ENCODE measurements at regions not wholly inside any gene's neighbourhood (a gene's known extent, or its start where the extent isn't known, plus 50 kb on each side); places are given as distances from the start of the nearest gene placed in this dataset.

DNA sequence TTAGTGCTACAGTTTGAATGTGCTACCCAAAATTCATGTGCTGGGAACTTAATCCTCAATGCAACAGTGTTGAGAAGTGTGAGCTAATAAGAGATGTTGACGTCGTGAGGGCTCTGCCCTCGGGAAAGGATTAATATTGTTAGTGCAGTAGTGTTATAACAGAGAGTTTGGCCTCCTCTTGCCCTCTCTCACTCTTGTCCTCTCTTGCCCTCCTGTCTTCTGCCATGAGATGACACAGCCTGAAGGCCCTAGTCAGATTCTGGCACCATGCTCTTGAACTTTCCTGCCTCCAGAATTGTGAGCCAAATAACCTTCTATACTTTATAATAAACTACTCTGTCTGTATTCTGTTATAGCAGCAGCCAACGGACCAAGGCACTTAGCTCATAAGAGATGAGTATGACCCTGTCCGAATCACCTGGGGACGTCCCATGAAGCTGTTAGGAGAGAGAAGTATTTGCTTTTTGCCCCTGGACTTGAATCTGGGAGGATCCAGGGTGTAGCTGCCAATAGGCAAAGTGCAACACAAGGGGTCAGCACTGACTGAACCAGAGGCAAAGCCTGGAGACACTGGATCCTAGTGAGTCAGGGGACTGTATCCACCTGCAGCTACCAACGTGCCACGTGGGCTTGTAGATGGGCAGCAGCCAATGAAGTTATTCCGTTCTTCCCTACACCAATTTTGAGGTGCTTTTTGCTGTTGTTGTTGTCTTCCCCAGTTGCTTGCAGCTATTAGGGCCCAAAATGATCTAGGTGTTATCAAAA is 233.7 kb downstream of the THBS2 start:
- no peak overlapping the region for H3K27ac Mint-ChIP-seq (ENCODE audit: unreplicated experiment)
- DNase-seq, result no peak
- no peaks in the 10 kb centered on the region for H3K27me3 Mint-ChIP-seq (ENCODE audit: unreplicated experiment)
- no peaks in the 10 kb centered on the region for H3K9me3 Mint-ChIP-seq (ENCODE audit: unreplicated experiment)
- H3K4me1 Mint-ChIP-seq (ENCODE audit: low read depth, unreplicated experiment), result no peaks in the 10 kb centered on the region
- no peak overlapping the region for H3K4me3 Mint-ChIP-seq (ENCODE audit: unreplicated experiment)
- no peaks in the 10 kb centered on the region for H3K36me3 Mint-ChIP-seq (ENCODE audit: unreplicated experiment)
- TF ChIP-seq, protein P1, sequence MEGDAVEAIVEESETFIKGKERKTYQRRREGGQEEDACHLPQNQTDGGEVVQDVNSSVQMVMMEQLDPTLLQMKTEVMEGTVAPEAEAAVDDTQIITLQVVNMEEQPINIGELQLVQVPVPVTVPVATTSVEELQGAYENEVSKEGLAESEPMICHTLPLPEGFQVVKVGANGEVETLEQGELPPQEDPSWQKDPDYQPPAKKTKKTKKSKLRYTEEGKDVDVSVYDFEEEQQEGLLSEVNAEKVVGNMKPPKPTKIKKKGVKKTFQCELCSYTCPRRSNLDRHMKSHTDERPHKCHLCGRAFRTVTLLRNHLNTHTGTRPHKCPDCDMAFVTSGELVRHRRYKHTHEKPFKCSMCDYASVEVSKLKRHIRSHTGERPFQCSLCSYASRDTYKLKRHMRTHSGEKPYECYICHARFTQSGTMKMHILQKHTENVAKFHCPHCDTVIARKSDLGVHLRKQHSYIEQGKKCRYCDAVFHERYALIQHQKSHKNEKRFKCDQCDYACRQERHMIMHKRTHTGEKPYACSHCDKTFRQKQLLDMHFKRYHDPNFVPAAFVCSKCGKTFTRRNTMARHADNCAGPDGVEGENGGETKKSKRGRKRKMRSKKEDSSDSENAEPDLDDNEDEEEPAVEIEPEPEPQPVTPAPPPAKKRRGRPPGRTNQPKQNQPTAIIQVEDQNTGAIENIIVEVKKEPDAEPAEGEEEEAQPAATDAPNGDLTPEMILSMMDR (IDR thresholded peaks at IDR 0.05; ENCODE audit: partially characterized antibody, unreplicated experiment), result no peak

DNA sequence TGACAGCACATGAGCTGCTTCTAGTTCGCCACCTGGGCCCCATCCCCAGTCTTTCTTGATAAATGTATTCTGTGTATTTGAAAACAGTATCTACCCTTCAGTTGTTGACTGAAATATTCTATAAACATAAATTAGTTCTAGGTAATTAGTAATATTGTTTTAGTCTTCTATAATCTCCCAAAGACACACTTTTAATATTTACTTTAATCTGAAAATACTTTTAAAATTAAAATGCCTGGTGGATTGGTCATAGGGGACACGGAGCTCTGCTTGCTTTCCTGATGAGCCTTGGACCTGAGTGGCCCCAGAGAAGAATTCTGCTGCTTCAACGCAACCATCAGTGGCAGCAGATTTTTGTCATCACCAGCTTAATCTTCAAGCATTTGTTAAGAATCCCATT is 234.5 kb downstream of the THBS2 start:
- no peaks in the 10 kb centered on the region for H3K4me1 Mint-ChIP-seq (ENCODE audit: low read depth, unreplicated experiment)
- TF ChIP-seq, protein P1 (IDR thresholded peaks at IDR 0.05; ENCODE audit: partially characterized antibody, unreplicated experiment), result no peak
- no peak overlapping the region for H3K4me3 Mint-ChIP-seq (ENCODE audit: unreplicated experiment)
- H3K36me3 Mint-ChIP-seq (ENCODE audit: unreplicated experiment), result no peaks in the 10 kb centered on the region
- no peaks in the 10 kb centered on the region for H3K27me3 Mint-ChIP-seq (ENCODE audit: unreplicated experiment)
- DNase-seq, result no peak
- no peak overlapping the region for H3K27ac Mint-ChIP-seq (ENCODE audit: unreplicated experiment)
- H3K9me3 Mint-ChIP-seq (ENCODE audit: unreplicated experiment), result no peaks in the 10 kb centered on the region

DNA sequence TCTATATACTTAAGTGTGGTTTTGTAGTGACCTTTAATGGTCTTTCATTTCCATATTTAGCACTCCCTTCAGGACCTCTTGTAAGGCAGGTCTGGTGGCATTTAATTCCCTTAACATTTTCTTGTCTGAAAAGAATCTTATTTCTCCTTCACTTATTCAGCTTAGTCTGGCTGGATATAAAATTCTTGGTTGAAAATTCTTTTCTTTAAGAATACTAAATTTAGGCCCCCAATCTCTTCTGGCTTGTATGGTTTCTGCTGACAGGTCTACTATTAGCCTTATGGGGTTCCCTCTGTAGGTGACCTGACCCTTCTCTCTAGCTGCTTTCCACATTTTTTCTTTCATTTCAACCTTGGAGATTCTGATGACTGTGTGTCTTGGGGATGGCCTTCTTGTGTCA is 236.9 kb downstream of the THBS2 start:
- H3K9me3 Mint-ChIP-seq (ENCODE audit: unreplicated experiment), result peaks cover 3% of the 10 kb centered on the region
- no peaks in the 10 kb centered on the region for H3K27me3 Mint-ChIP-seq (ENCODE audit: unreplicated experiment)
- TF ChIP-seq, protein P1 (IDR thresholded peaks at IDR 0.05; ENCODE audit: partially characterized antibody, unreplicated experiment), result no peak
- no peaks in the 10 kb centered on the region for H3K36me3 Mint-ChIP-seq (ENCODE audit: unreplicated experiment)
- H3K27ac Mint-ChIP-seq (ENCODE audit: unreplicated experiment), result no peak overlapping the region
- no peak for DNase-seq
- H3K4me3 Mint-ChIP-seq (ENCODE audit: unreplicated experiment), result no peak overlapping the region
- no peaks in the 10 kb centered on the region for H3K4me1 Mint-ChIP-seq (ENCODE audit: low read depth, unreplicated experiment)

DNA sequence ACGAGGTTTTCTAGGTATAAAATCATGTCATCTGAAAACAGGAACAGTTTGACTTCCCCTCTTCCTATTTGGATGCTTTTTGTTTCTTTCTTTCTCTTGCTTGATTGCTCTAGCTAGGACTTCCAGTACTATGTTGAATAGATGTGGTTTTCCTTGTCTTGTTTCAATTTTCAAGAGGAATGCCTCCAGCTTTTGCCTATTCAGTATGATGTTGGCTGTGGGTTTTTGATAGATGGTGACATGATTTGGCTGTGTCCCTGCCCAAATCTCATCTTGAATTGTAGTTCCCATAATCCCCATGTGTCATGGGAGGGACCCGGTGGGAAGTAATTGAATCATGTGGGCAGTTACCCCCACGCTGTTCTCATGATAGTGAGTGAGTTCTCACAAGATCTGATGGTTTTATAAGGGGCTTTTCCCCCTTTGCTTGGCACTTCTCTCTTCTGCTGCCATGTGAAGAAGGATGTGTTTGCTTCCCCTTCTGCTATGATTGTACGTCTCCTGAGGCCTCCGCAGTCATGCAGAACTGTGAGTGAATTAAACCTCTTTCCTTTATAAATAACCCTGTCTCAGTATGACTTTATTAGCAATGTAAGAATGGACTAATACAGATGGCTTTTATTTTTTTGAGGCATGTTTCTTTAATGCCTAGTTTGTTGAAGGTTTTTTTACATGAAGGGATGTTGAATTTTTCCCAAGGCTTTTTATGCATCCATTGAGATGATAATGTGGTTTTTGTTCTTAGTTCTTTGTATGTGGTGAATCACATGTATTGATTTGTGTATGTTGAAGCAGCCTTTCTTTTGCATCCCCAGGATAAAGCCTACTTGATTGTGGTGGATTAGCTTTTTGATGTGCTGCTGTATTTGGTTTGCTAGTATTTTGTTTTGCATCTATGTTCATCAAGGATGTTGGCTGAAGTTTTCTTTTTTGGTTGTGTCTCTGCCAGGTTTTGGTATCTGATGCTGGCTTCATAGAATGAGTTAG is 239.1 kb downstream of the THBS2 start:
- no peak overlapping the region for H3K4me3 Mint-ChIP-seq (ENCODE audit: unreplicated experiment)
- no peak for DNase-seq
- TF ChIP-seq, protein P1 (IDR thresholded peaks at IDR 0.05; ENCODE audit: partially characterized antibody, unreplicated experiment), result no peak
- no peaks in the 10 kb centered on the region for H3K27me3 Mint-ChIP-seq (ENCODE audit: unreplicated experiment)
- H3K36me3 Mint-ChIP-seq (ENCODE audit: unreplicated experiment), result no peaks in the 10 kb centered on the region
- H3K9me3 Mint-ChIP-seq (ENCODE audit: unreplicated experiment), result peaks cover 3% of the 10 kb centered on the region
- H3K27ac Mint-ChIP-seq (ENCODE audit: unreplicated experiment), result no peak overlapping the region
- no peaks in the 10 kb centered on the region for H3K4me1 Mint-ChIP-seq (ENCODE audit: low read depth, unreplicated experiment)
